HCT116 (cell line): ENCODE measurements at regions not wholly inside any gene's neighbourhood (a gene's known extent, or its start where the extent isn't known, plus 50 kb on each side); places are given as distances from the start of the nearest gene placed in this dataset.
A peak's percentile ranks its signal among the peaks of the same experiment; 100 is the strongest.

Experiments
- ATAC-seq: fragments of 200-7000 bp; cut with Tn5 transposase; 2 replicates; pipeline ENCODE4 v1.9.1; 2020; ENCODE audit warnings: mild to moderate bottlenecking, moderate library complexity
- BruUV-seq: library from RNA; stranded (reverse); fragments of 400-500 nt; replicated peaks from 2 replicates; lab custom pipeline; 2021; lab: Mats Ljungman, UMichigan
- CTCF ChIA-PET: fragments of 300-600 bp; sonication (Branson Sonifier 250); formaldehyde crosslinking; loops from one replicate; lab custom pipeline; 2021; ENCODE audit warnings: antibody characterized with exemption; lab: Charles Lee
- POLR2A ChIA-PET: fragments of 300-600, 350-600 bp; sonication (Branson Sonifier 250); formaldehyde crosslinking; loops from one replicate; lab custom pipeline; 2021; ENCODE audit warnings: antibody characterized with exemption; lab: Charles Lee
- RAD21 ChIA-PET, 2 experiments: fragments of 300-600 bp; sonication (Branson Sonifier 250); formaldehyde crosslinking; loops; one replicate each; lab custom pipeline; 2023; ENCODE audit warnings: low total read pairs in 2 of 2; ENCODE audit not compliant: uncharacterized antibody in 2 of 2, unreplicated experiment in 2 of 2, low non-redundant PET in 1 of 2; lab: Charles Lee
- DNase-seq: peaks from one replicate; pipeline ENCODE4 v3.0.0-alpha.2; 2010; ENCODE audit warnings: low read depth, low spot score
- H2AFZ ChIP-seq: fragments of 200-600 bp; shearing (Covaris generic), sonication (generic); 2 replicates; pipeline ENCODE4 v1.6.1; 2017; ENCODE audit warnings: low read depth, mixed run types, mixed read lengths, antibody characterized with exemption, low read length; ENCODE audit not compliant: poor library complexity, severe bottlenecking
- H3K27ac ChIP-seq: 2 replicates; pipeline ENCODE4 v1.5.1; 2012; ENCODE audit warnings: low read depth, low read length
- H3K27me3 ChIP-seq: fragments of 200-600 bp; sonication (generic); 2 replicates; pipeline ENCODE4 v1.6.1; 2016; ENCODE audit warnings: mixed run types, low read length, mixed read lengths; ENCODE audit not compliant: insufficient read depth
- H3K36me3 ChIP-seq, 2 experiments: fragments of 200-500 bp in 1 of 2; fragments of 200-600 bp in 1 of 2; sonication (Bioruptor generic) in 1 of 2; sonication (generic) in 1 of 2; 2 replicates each; pipeline versions ENCODE4 v1.5.1 to v1.6.1; 2014 to 2016; ENCODE audit warnings: low read length in 2 of 2, inconsistent platforms in 1 of 2, mixed read lengths in 1 of 2, mixed run types in 1 of 2; ENCODE audit not compliant: insufficient read depth in 2 of 2, control insufficient read depth in 1 of 2
- H3K4me1 ChIP-seq, 2 experiments: fragments of 200-600 bp in 1 of 2; sonication (generic) in 1 of 2; 2 replicates each; pipeline versions ENCODE4 v1.5.1 to v1.6.1; 2012 to 2017; ENCODE audit warnings: low read length in 2 of 2, inconsistent platforms in 1 of 2, mild to moderate bottlenecking in 1 of 2, mixed read lengths in 1 of 2, mixed run types in 1 of 2, moderate library complexity in 1 of 2; ENCODE audit not compliant: insufficient read depth in 2 of 2, control insufficient read depth in 1 of 2
- H3K4me2 ChIP-seq: fragments of 200-600 bp; sonication (generic); 2 replicates; pipeline ENCODE4 v1.6.1; 2017; ENCODE audit warnings: mixed run types, low read length, mixed read lengths
- H3K4me3 ChIP-seq, 2 experiments: fragments of 200-600 bp in 1 of 2; sonication (generic) in 1 of 2; replicated peaks in 1 of 2; 2 replicates each; pipeline ENCODE4 v1.5.1; 2011 to 2016; ENCODE audit warnings: low read length in 2 of 2, control low read depth in 1 of 2, low read depth in 1 of 2, mild to moderate bottlenecking in 1 of 2, mixed read lengths in 1 of 2, mixed run types in 1 of 2
- H3K79me2 ChIP-seq: fragments of 200-600 bp; sonication (generic); 2 replicates; pipeline ENCODE4 v1.6.1; 2017; ENCODE audit warnings: mild to moderate bottlenecking, mixed run types, low read length, moderate library complexity, mixed read lengths; ENCODE audit not compliant: insufficient read depth
- H3K9ac ChIP-seq: fragments of 200-600 bp; sonication (generic); 2 replicates; pipeline ENCODE4 v1.6.1; 2016; ENCODE audit warnings: low read length, mixed read lengths
- H3K9me2 ChIP-seq: fragments of 200-600 bp; sonication (generic), shearing (Covaris generic); 2 replicates; pipeline ENCODE4 v1.6.1; 2017; ENCODE audit warnings: mixed run types, mild to moderate bottlenecking, moderate library complexity; ENCODE audit not compliant: insufficient read depth
- H3K9me3 ChIP-seq, 2 experiments: fragments of 200-500 bp in 1 of 2; fragments of 200-600 bp in 1 of 2; sonication (Bioruptor generic) in 1 of 2; sonication (generic) in 1 of 2; 2 replicates each; pipeline ENCODE4 v1.6.1; 2014 to 2017; ENCODE audit warnings: low read length in 2 of 2, mixed read lengths in 2 of 2, inconsistent platforms in 1 of 2, low read depth in 1 of 2, mild to moderate bottlenecking in 1 of 2, mixed run types in 1 of 2, moderate library complexity in 1 of 2; ENCODE audit not compliant: control insufficient read depth in 1 of 2, insufficient read depth in 1 of 2
- H4K20me1 ChIP-seq: fragments of 200-600 bp; sonication (generic), shearing (Covaris generic); 2 replicates; pipeline ENCODE4 v1.6.1; 2017; ENCODE audit warnings: mixed run types, mild to moderate bottlenecking, moderate library complexity; ENCODE audit not compliant: insufficient read depth
- ATF3 ChIP-seq: IDR thresholded peaks from 2 replicates; pipeline ENCODE4 v1.6.1; 2012
- CBX3 ChIP-seq: IDR thresholded peaks from 2 replicates; pipeline ENCODE4 v1.6.1; 2012; ENCODE audit warnings: low read depth
- CEBPB ChIP-seq: IDR thresholded peaks from 2 replicates; pipeline ENCODE4 v1.6.1; 2012; ENCODE audit warnings: low read depth
- ELF1 ChIP-seq: IDR thresholded peaks from 2 replicates; pipeline ENCODE4 v1.6.1; 2012; ENCODE audit warnings: low read depth, borderline replicate concordance
- EZH2 ChIP-seq: fragments of 200-600 bp; sonication (generic); IDR thresholded peaks from 2 replicates; pipeline ENCODE4 v1.6.1; 2017; ENCODE audit warnings: antibody characterized with exemption, mixed run types
- EZH2phosphoT487 ChIP-seq: fragments of 200-600 bp; IDR thresholded peaks from 2 replicates; pipeline ENCODE4 v1.6.1; 2018; ENCODE audit warnings: antibody characterized with exemption, borderline replicate concordance
- FOSL1 ChIP-seq: IDR thresholded peaks from 2 replicates; pipeline ENCODE4 v1.6.1; 2012; ENCODE audit warnings: low read depth
- JUND ChIP-seq: IDR thresholded peaks from 2 replicates; pipeline ENCODE4 v1.6.1; 2012
- MAX ChIP-seq: IDR thresholded peaks from 2 replicates; pipeline ENCODE4 v1.6.1; 2012
- RAD21 ChIP-seq: IDR thresholded peaks from 2 replicates; pipeline ENCODE4 v1.6.1; 2012; ENCODE audit warnings: low read depth, mild to moderate bottlenecking
- SIN3A ChIP-seq: IDR thresholded peaks from 2 replicates; pipeline ENCODE4 v1.6.1; 2012; ENCODE audit warnings: low read depth
- SP1 ChIP-seq: IDR thresholded peaks from 2 replicates; pipeline ENCODE4 v1.6.1; 2012; ENCODE audit warnings: low read depth
- YY1 ChIP-seq: IDR thresholded peaks from 2 replicates; pipeline ENCODE4 v1.6.1; 2011; ENCODE audit warnings: low read length, low read depth, moderate library complexity, mild to moderate bottlenecking; ENCODE audit not compliant: insufficient replicate concordance; ENCODE audit errors: extremely low read depth
- intact Hi-C: fragments of 100-400 bp; cut with micrococcal nuclease; formaldehyde crosslinking; loops from 2 replicates; pipeline ENCODE4 v1.10.0; 2022

GRCh38 chr3:5791558-5791957 lies 604.1 kb downstream of the EDEM1 start:
- Histone ChIP-seq H3K27ac (no peak overlapping the region), H3K9me3 (no peaks in the 10 kb centered on the region), H3K27me3 (no peaks in the 10 kb centered on the region), H3K4me1 (peaks cover 0 to 10% of the 10 kb centered on the region in 2 experiments; a peak in 2 of 4 replicates), H3K4me3 (no peak overlapping the region), H2AFZ (no peak overlapping the region), H3K9ac (no peak overlapping the region), H4K20me1 (no peaks in the 10 kb centered on the region), H3K9me2 (no peaks in the 10 kb centered on the region), H3K36me3 (no peaks in the 10 kb centered on the region), H3K4me2 (0 out of 2 replicates have a peak overlapping the region, but pooled peaks have one; percentile 10), H3K79me2 (no peaks in the 10 kb centered on the region)
- no TSS peak for BruUV-seq
- DNase-seq: no peak
- POLR2A ChIA-PET: no interaction called here
- ATAC-seq: no peak
- RAD21 ChIA-PET: no interaction called here
- CTCF ChIA-PET: interaction anchor here (1.5 kb wide), 1 partner anchor 9 kb away, joined by 4 read pairs; no protein-coding TSS in a partner anchor
- intact Hi-C loops: loop anchor here (10.0 kb wide), 1 partner anchor 227 kb away; no protein-coding TSS in a partner anchor
- TF ChIP-seq ATF3 (0 out of 2 replicates have a peak, but pooled peaks have one; percentile 28), JUND (peak; percentile 76), FOSL1 (peak; percentile 89), CBX3 (peak; percentile 71; the same call in 1 of the 2 replicates), RAD21 (no peak), SIN3A (0 out of 2 replicates have a peak, but pooled peaks have one; percentile 33), CEBPB (peak; percentile 38; the same call in 1 of the 2 replicates), YY1 (no peak), SP1 (peak; percentile 61), MAX (peak; percentile 16; the same call in 1 of the 2 replicates)
- TF ChIP-seq, all 23 proteins: peak for 8

GRCh38 chr3:5796541-5796940 lies 609.0 kb downstream of the EDEM1 start:
- POLR2A ChIA-PET: no interaction called here
- TF ChIP-seq JUND (no peak), SP1 (no peak), EZH2 (no peak), EZH2phosphoT487 (no peak), ELF1 (no peak)
- peaks cover 3 to 14% of the 10 kb centered on the region in 2 experiments; a peak in 2 of 4 replicates for H3K4me1 ChIP-seq
- H3K4me3 ChIP-seq: no peak overlapping the region
- intact Hi-C loops: loop anchor here (5.0 to 10.0 kb wide), 2 partner anchors 232 to 489 kb away; no protein-coding TSS in a partner anchor
- H3K79me2 ChIP-seq: no peaks in the 10 kb centered on the region
- ATAC-seq: no peak
- no peaks in the 10 kb centered on the region for H4K20me1 ChIP-seq
- no peak overlapping the region for H3K27ac ChIP-seq
- no TSS peak for BruUV-seq
- H3K4me2 ChIP-seq: no peak overlapping the region
- H2AFZ ChIP-seq: no peak overlapping the region
- no peaks in the 10 kb centered on the region for H3K9me3 ChIP-seq
- RAD21 ChIA-PET: no interaction called here
- no peak for DNase-seq
- H3K36me3 ChIP-seq: no peaks in the 10 kb centered on the region
- H3K9ac ChIP-seq: no peak overlapping the region
- no peaks in the 10 kb centered on the region for H3K27me3 ChIP-seq
- CTCF ChIA-PET: no interaction called here
- H3K9me2 ChIP-seq: no peaks in the 10 kb centered on the region
